ELF-1 (cell line): ENCODE measurements at regions not wholly inside any gene's neighbourhood (a gene's known extent, or its start where the extent isn't known, plus 50 kb on each side); places are given as distances from the start of the nearest gene placed in this dataset.
A peak's percentile ranks its signal among the peaks of the same experiment; 100 is the strongest.
"Not testable (repeated sequence)": the region's sequence is repeated elsewhere in the genome, so short reads cannot be mapped to it uniquely, and the experiment has no call there.

Source experiments
- DNase-seq: peaks from one replicate; pipeline ENCODE4 v3.0.0-alpha.2; 2016; ENCODE audit warnings: low read depth, low spot score

- peak; percentile 57 for DNase-seq
Observed at GRCh38 chr1:9441451-9442133, 97.7 kb upstream of the SLC25A33 start.

- DNase-seq, result no peak
Observed at GRCh38 chr1:9442278-9442846, 96.9 kb upstream of the SLC25A33 start.

- DNase-seq, result no peak
Observed at GRCh38 chr1:9442986-9443385, 96.3 kb upstream of the SLC25A33 start.

- peak; percentile 89 for DNase-seq
Observed at GRCh38 chr1:9443913-9444445, 95.3 kb upstream of the SLC25A33 start.

GRCh38 chr1:9444532-9444931, 94.7 kb upstream of the SLC25A33 start:
- no peak for DNase-seq

GRCh38 chr1:9445081-9445480, 94.2 kb upstream of the SLC25A33 start:
- DNase-seq, result not testable (repeated sequence)

- DNase-seq, result no peak
Observed at GRCh38 chr1:9447215-9447960, 91.9 kb upstream of the SLC25A33 start.

GRCh38 chr1:9448132-9449109, 90.8 kb upstream of the SLC25A33 start:
- DNase-seq, result peak; percentile 67

- peak; percentile 72 for DNase-seq
Observed at GRCh38 chr1:9449110-9449627, 90.1 kb upstream of the SLC25A33 start.

GRCh38 chr1:9449976-9450696, 89.1 kb upstream of the SLC25A33 start:
- DNase-seq, result peak; percentile 63

- no peak for DNase-seq
Observed at GRCh38 chr1:9451081-9451480, 88.2 kb upstream of the SLC25A33 start.

GRCh38 chr1:9452516-9453140, 86.6 kb upstream of the SLC25A33 start:
- DNase-seq, result no peak

- DNase-seq, result no peak
Observed at GRCh38 chr1:9453375-9453774, 85.9 kb upstream of the SLC25A33 start.

- no peak for DNase-seq
Observed at GRCh38 chr1:9453779-9454418, 85.4 kb upstream of the SLC25A33 start.

GRCh38 chr1:9454494-9455066, 84.7 kb upstream of the SLC25A33 start:
- no peak for DNase-seq

- peak; percentile 92 for DNase-seq
Observed at GRCh38 chr1:9455487-9456234, 83.6 kb upstream of the SLC25A33 start.

GRCh38 chr1:9456833-9457232, 82.4 kb upstream of the SLC25A33 start:
- no peak for DNase-seq

GRCh38 chr1:9459816-9460407, 79.4 kb upstream of the SLC25A33 start:
- no peak for DNase-seq
